K562 (cell line): ENCODE measurements at regions not wholly inside any gene's neighbourhood (a gene's known extent, or its start where the extent isn't known, plus 50 kb on each side); places are given as distances from the start of the nearest gene placed in this dataset.

Experiments
- ATF1 ChIP-seq, 2 experiments: fragments of 450-650 bp in 1 of 2; IDR thresholded peaks; 2 replicates each; pipeline ENCODE4 v1.6.1; 2016; ENCODE audit warnings: missing compliant biosample characterization in 1 of 2, missing genetic modification characterization in 1 of 2
- MCM2 ChIP-seq: fragments of 450-650 bp; IDR thresholded peaks from 2 replicates; pipeline ENCODE4 v1.6.1; 2017; ENCODE audit warnings: low read depth, mild to moderate bottlenecking
- SMAD3 ChIP-seq: fragments of 450-650 bp; formaldehyde crosslinking; conservative IDR thresholded peaks from 2 replicates; pipeline ENCODE4 v1.4.0; 2020; ENCODE audit warnings: mild to moderate bottlenecking
- ZBTB17 ChIP-seq: fragments of 450-650 bp; formaldehyde crosslinking; IDR thresholded peaks from 2 replicates; pipeline ENCODE4 v1.4.0; 2020; ENCODE audit warnings: mild to moderate bottlenecking
- ZNF133 ChIP-seq: fragments of 250-450 bp; sonication (Bioruptor Pico); IDR thresholded peaks from 2 replicates; pipeline ENCODE4 v1.4.0; 2020; ENCODE audit warnings: mild to moderate bottlenecking
- ZNF354B ChIP-seq: fragments of 250-450 bp; sonication (Bioruptor Pico); IDR thresholded peaks from 2 replicates; pipeline ENCODE4 v1.4.0; 2020
- ZNF384 ChIP-seq: IDR thresholded peaks from 2 replicates; pipeline ENCODE4 v1.6.1; 2012; ENCODE audit warnings: low read depth, low read length, improper control_type of control experiment
- ZNF707 ChIP-seq: fragments of 250-450 bp; sonication (Bioruptor Pico); conservative IDR thresholded peaks from 2 replicates; pipeline ENCODE4 v1.8.0; 2022; ENCODE audit warnings: inconsistent platforms, mild to moderate bottlenecking, moderate library complexity
- ZSCAN32 ChIP-seq: fragments of 450-650 bp; formaldehyde crosslinking; IDR thresholded peaks from 2 replicates; pipeline ENCODE4 v1.4.0; 2020; ENCODE audit warnings: mild to moderate bottlenecking, moderate library complexity
- TF ChIP-seq, protein P1 (sequence below): IDR thresholded peaks from 3 replicates; pipeline ENCODE4 v1.6.1; 2011; ENCODE audit warnings: borderline replicate concordance, mild to moderate bottlenecking; ENCODE audit not compliant: insufficient read length, insufficient read depth
- TF ChIP-seq, protein P2 (sequence below), 2 experiments: fragments of 200-800 bp in 1 of 2; sonication (Bioruptor generic) in 1 of 2; sonication (generic) in 1 of 2; formaldehyde crosslinking in 1 of 2; IDR thresholded peaks in 1 of 2; conservative IDR thresholded peaks in 1 of 2; 2 replicates each; pipeline versions ENCODE4 v1.5.0 to v1.6.1; 2016 to 2020; ENCODE audit warnings: missing compliant biosample characterization in 1 of 2, missing genetic modification characterization in 1 of 2, missing genetic modification reagents in 1 of 2
- TF ChIP-seq, protein P3 (sequence below): fragments of 450-650 bp; IDR thresholded peaks from 2 replicates; pipeline ENCODE4 v1.6.1; 2016; ENCODE audit warnings: low read depth
- TF ChIP-seq, protein P4 (sequence below): sonication (generic); formaldehyde crosslinking; IDR thresholded peaks from 2 replicates; pipeline ENCODE4 v1.8.0; 2022; ENCODE audit warnings: mild to moderate bottlenecking, missing genetic modification reagents

DNA sequence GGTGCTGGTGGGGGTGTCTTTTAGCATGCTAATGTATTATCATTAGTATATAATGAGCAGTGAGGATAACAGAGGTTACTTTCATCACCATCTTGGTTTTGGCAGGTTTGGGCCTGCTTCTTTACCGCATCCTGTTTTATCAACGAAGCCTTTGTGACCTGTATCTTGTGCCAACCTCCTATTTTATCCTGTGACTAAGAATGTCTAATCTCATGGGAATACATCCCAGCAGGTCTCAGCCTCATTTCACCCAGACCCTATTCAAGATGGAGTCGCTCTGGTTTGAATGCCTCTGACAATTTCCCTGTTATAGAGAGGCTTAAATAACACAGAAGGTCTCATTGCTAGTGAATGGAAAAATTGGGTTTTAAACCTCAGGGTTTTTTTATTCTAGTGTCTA is 300.8 kb upstream of the PROX1 start (continued):
- no peak for TF ChIP-seq ZNF133 (CRISPR knock-in tag)
- TF ChIP-seq ZNF354B (CRISPR knock-in tag) = no peak
- TF ChIP-seq ZSCAN32 (CRISPR knock-in tag) = no peak
- TF ChIP-seq, protein P1, sequence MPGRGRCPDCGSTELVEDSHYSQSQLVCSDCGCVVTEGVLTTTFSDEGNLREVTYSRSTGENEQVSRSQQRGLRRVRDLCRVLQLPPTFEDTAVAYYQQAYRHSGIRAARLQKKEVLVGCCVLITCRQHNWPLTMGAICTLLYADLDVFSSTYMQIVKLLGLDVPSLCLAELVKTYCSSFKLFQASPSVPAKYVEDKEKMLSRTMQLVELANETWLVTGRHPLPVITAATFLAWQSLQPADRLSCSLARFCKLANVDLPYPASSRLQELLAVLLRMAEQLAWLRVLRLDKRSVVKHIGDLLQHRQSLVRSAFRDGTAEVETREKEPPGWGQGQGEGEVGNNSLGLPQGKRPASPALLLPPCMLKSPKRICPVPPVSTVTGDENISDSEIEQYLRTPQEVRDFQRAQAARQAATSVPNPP = no peak
- no peak for TF ChIP-seq ZNF707
- TF ChIP-seq, protein P2, sequence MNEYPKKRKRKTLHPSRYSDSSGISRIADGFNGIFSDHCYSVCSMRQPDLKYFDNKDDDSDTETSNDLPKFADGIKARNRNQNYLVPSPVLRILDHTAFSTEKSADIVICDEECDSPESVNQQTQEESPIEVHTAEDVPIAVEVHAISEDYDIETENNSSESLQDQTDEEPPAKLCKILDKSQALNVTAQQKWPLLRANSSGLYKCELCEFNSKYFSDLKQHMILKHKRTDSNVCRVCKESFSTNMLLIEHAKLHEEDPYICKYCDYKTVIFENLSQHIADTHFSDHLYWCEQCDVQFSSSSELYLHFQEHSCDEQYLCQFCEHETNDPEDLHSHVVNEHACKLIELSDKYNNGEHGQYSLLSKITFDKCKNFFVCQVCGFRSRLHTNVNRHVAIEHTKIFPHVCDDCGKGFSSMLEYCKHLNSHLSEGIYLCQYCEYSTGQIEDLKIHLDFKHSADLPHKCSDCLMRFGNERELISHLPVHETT (CRISPR knock-in tag; conservative IDR thresholded peaks at IDR 0.05 in 1 of 2, IDR thresholded peaks at IDR 0.05 in 1 of 2) = peak in 1 of 2 experiments; percentile 88; a peak in 2 of 4 replicates
- TF ChIP-seq ATF1 (CRISPR knock-in tag; IDR thresholded peaks at IDR 0.05) = no peak
- no peak for TF ChIP-seq ATF1 (tag; IDR thresholded peaks at IDR 0.05)
- no peak for TF ChIP-seq ZBTB17 (CRISPR knock-in tag)
- TF ChIP-seq ZNF384 = no peak
- TF ChIP-seq SMAD3 (CRISPR knock-in tag) = peak; percentile 88; the same call in 1 of the 2 replicates
- TF ChIP-seq, protein P3, sequence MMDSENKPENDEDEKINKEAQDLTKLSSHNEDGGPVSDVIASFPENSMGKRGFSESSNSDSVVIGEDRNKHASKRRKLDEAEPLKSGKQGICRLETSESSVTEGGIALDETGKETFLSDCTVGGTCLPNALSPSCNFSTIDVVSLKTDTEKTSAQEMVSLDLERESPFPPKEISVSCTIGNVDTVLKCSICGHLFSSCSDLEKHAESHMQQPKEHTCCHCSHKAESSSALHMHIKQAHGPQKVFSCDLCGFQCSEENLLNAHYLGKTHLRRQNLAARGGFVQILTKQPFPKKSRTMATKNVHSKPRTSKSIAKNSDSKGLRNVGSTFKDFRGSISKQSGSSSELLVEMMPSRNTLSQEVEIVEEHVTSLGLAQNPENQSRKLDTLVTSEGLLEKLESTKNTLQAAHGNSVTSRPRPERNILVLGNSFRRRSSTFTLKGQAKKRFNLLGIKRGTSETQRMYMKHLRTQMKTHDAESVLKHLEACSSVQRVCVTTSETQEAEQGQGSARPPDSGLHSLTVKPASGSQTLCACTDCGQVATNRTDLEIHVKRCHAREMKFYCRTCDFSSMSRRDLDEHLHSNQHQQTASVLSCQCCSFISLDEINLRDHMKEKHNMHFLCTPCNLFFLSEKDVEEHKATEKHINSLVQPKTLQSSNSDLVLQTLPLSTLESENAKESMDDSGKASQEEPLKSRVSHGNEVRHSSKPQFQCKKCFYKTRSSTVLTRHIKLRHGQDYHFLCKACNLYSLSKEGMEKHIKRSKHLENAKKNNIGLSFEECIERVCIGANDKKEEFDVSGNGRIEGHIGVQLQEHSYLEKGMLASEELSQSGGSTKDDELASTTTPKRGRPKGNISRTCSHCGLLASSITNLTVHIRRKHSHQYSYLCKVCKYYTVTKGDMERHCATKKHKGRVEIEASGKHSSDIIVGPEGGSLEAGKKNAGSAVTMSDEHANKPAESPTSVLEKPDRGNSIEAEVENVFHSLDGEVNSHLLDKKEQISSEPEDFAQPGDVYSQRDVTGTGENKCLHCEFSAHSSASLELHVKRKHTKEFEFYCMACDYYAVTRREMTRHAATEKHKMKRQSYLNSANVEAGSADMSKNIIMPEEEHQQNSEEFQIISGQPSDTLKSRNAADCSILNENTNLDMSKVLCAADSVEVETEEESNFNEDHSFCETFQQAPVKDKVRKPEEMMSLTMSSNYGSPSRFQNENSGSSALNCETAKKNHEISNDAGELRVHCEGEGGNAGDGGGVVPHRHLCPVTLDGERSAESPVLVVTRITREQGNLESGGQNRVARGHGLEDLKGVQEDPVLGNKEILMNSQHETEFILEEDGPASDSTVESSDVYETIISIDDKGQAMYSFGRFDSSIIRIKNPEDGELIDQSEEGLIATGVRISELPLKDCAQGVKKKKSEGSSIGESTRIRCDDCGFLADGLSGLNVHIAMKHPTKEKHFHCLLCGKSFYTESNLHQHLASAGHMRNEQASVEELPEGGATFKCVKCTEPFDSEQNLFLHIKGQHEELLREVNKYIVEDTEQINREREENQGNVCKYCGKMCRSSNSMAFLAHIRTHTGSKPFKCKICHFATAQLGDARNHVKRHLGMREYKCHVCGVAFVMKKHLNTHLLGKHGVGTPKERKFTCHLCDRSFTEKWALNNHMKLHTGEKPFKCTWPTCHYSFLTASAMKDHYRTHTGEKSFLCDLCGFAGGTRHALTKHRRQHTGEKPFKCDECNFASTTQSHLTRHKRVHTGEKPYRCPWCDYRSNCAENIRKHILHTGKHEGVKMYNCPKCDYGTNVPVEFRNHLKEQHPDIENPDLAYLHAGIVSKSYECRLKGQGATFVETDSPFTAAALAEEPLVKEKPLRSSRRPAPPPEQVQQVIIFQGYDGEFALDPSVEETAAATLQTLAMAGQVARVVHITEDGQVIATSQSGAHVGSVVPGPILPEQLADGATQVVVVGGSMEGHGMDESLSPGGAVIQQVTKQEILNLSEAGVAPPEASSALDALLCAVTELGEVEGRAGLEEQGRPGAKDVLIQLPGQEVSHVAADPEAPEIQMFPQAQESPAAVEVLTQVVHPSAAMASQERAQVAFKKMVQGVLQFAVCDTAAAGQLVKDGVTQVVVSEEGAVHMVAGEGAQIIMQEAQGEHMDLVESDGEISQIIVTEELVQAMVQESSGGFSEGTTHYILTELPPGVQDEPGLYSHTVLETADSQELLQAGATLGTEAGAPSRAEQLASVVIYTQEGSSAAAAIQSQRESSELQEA = no peak
- no peak for TF ChIP-seq MCM2
- TF ChIP-seq, protein P4, sequence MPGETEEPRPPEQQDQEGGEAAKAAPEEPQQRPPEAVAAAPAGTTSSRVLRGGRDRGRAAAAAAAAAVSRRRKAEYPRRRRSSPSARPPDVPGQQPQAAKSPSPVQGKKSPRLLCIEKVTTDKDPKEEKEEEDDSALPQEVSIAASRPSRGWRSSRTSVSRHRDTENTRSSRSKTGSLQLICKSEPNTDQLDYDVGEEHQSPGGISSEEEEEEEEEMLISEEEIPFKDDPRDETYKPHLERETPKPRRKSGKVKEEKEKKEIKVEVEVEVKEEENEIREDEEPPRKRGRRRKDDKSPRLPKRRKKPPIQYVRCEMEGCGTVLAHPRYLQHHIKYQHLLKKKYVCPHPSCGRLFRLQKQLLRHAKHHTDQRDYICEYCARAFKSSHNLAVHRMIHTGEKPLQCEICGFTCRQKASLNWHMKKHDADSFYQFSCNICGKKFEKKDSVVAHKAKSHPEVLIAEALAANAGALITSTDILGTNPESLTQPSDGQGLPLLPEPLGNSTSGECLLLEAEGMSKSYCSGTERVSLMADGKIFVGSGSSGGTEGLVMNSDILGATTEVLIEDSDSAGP = no peak
